ENCODE measurements at regions not wholly inside any gene's neighbourhood (a gene's known extent, or its start where the extent isn't known, plus 50 kb on each side); places are given as distances from the start of the nearest gene placed in this dataset.

DNA sequence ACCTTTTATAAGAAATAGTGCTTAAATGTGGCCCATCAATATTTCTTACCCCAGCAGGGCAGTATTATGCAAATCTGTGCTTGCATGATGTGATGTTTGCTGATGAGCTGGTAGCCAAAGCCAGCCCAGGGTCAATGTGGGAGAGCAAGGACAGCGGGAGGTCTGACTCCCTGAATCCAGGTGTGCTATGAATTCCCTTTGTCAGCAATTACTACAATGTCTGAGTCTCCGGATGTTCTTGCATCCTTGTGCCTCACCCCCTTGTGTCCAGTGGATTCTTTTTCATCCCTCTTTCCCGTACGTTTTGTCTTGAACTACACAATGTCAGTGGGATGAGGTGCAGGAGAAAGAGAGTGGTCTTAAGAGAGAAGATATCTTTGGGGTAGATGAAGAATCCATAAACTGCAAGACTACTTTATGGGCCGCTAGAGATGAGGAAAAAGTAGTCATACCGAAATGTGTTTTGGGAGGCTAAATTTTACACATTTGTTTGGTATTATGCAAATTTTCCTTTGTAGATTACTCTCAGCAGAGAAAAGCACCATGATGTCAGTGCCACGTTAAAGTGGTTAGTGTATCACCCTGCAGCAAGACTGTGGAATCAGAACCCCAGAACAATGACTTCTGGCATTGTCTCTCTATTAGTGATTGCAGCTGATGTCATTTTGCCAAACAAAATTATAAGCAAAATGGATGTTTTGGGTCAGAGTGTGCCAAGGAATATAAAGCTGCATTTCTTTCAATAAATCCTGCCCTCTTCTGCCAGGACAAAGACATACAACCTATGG lies 53.5 kb upstream of the TSHZ3 start:
- DNase-seq: no peak

GRCh38 chr19:31406106-31406505 lies 56.9 kb upstream of the TSHZ3 start:
- no peak for DNase-seq

DNA sequence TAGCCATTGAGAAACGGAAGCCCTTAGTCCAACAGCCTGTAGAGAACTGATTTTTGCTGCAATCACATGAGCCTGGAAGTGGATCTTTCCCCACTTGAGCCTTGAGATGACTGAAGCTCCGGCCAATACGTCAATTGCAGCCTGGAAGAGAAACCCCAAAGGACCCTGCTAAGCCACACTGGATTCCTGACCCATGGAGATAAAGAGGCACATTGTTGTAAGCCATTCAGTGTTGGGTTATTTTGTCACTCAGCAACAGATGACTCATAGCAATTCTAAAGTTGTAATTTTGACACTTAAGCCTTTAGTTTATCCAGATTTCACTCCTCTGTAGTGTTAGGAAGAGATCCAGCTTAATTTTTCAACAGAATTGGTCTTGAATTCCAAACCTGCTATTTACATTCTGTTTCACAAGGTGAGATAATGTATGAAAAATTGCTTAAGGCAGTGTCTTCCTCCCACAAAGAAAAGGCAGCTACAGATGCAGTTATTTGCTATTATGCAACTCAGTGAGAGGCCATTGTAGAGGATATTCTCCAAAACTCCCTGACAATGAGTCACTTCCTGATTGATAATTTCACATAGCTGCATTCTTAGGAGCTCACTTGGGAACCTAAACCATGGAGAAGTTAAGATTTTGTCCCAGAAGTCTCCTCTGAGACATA lies 59.4 kb upstream of the TSHZ3 start:
- DNase-seq: no peak

GRCh38 chr19:31413353-31413752 lies 64.1 kb upstream of the TSHZ3 start:
- DNase-seq: no peak

DNA sequence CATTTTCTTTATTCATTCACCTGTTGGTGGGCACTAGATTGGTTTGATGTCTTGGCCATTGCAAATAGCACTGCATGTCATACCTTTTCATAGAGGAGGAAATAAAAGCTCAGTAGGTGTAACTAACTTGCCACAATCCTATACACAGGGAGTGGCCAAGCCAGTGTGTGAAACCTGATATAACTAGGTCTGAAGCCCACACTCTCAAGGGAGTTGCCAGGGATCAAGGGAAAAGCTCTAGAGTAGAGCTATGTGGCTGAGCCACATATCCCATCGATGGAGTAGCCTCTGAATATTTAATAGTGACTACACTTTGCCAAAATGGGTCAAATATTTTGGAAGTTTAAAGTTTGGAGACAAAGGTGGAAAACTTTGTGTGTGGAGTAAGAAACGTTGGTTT lies 66.1 kb upstream of the TSHZ3 start:
- DNase-seq: no peak

- no peak for DNase-seq
Measured at GRCh38 chr19:31416548-31416947, 67.3 kb upstream of the TSHZ3 start.

- DNase-seq: no peak
Measured at GRCh38 chr19:31418055-31418454, 68.8 kb upstream of the TSHZ3 start.

- DNase-seq: no peak
Measured at GRCh38 chr19:31418692-31419430, 69.6 kb upstream of the TSHZ3 start.

DNA sequence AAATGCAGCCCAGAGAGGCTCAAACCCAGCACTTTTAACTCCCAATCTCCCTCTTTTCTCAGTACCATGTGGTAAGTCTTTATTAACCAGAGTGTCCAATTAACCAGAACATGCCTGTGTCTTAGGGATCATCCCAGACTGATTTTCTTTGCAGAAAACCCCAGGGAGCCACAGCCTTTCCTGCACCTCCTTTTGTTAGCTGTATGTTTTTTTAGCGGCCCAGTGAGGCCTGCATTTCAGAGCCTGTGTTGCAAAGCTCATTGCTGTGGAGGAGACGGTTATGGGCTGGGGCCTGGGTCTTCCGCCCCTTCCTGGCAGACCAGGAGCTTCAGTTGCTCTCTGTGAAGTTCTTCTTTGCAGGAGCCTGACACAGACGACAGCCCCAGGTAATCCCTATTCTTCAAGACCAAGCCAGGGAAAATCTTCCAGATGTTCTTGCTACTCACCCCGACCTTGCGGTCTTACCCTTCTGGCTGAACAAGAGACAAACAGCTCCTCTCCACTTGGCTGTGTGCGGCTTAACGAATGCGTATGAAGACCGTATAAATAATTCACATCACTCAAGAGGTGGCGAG lies 70.7 kb upstream of the TSHZ3 start:
- DNase-seq: no peak

- DNase-seq: no peak
Measured at GRCh38 chr19:31421082-31421481, 71.8 kb upstream of the TSHZ3 start.

DNA sequence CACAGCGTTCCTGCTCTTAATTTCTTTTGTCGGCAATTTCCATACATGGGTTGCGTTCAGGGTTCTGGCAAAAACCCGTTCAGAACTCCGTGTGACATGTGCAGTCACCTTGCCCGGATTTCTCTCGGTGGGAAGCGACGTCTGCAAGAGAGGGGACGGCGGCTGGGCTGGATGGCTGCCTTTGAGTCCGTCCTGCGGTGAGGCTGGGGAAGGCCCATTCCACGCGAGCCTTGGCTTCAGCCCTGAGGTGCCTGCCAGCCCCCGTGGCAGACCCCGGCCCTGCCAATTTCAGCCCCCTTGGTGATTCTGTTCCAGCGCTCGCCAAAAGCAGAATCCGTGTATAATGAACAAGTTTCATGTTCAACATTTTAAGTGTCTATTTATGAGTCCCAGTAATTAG lies 72.6 kb upstream of the TSHZ3 start:
- DNase-seq: no peak

- DNase-seq: no peak
Measured at GRCh38 chr19:31423896-31424295, 74.7 kb upstream of the TSHZ3 start.

GRCh38 chr19:31424861-31425620 lies 75.8 kb upstream of the TSHZ3 start:
- DNase-seq: no peak

DNA sequence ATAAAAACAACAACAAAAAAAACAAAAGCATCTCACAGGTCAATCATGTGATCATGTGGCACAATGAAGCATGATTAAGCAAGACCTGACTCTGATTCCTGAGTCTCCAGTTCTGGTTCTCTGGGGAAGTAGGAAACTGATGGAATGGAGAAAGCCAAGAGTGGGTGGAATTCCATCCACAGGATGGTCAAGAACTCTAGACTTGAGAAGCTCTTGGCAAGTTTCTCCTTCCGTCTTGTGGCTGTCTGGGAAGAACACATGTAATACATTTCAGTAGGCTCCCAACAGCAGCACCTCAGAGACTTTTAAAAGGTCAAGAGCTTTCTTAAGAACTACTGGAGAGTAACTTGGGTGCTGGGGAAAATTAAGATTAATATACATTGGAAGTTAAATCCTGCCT lies 78.6 kb upstream of the TSHZ3 start:
- no peak for DNase-seq

DNA sequence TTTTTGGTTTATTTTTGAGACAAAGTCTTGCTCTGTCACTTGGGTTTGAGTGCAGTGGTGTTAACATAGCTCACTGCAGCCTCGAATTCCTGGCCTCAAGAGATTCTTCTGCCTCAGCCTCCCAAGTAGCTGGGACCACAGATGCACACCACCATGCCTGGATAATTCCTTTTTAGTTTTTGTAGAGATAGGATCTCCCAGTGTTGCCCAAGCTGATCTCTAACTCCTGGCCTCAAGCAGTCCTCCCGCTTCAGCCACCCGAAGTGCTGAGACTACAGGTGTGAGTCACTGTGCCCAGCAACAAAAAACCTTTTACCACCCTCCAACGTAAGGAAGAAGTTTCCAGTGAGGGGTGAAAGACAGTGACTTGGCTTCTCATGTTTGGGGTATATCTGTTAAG lies 81.1 kb upstream of the TSHZ3 start:
- no peak for DNase-seq

DNA sequence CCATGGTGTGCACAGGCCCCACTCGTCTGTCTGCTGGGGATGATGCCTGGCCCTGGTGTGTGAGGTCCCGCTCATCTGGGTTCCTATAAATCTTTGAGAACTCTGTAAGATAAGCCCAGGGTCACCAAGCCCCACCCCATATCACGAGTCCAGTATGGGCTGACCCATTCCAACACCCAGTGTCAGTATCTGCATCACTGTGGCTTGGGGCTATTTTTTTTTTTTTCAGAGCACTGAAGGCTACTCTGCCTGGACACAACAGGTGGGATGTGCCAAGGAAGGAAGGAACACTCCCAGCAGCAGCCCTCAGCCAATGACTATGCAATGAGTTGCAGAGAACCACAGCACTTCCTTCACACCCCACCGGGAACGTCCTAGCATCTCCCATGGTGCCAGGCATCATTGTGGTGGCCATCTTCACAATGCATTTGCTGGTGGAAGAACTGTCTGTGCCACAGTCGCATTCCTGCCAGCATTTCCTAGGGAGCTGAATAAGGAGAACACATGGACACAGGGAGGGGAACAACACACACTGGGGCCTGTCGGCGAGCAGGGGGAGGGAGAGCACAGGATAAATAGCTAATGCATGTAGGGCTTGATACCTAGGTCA lies 83.1 kb upstream of the TSHZ3 start:
- DNase-seq: no peak

GRCh38 chr19:31436121-31436776 lies 87.0 kb upstream of the TSHZ3 start:
- DNase-seq: no peak

DNA sequence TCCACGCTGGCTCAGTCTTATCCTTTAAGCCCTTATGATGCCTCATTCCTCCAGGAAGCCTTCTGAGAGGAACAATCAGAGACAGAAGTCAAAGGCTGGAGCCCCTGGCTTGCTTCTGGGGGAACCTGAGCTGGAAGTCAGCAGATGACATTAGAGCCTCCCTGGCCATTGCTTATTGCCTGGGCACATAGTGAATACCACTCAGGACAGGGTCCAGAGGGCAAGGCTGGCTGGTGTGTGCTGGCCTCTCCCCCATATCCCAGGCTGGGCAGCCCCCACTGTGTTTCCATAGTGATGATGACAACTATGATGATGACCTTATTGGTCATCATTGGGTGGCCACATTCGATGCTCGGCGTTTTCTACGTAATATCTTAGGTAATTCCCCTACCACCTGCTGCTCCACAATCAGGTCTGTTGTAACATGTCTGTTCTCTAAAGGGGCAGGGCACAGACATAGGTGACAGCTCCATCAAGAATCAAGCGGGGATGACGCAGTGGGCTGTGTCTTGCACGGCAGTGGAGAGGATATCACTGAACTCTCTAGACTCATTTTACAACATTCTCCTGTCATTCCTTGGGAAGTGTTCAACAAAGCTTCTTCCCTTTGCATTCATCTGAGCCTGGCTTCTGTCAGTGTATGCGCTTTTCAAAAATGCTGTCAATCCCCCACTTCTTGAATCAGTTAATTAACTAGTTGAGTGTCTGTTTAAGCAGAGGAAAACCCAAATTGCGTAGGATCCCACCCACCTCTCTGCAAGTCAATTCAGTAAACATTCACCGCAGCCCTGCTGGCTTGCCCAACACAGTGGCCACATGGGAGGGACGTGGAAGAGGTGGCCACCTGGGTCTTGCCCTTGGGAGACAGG lies 89.4 kb upstream of the TSHZ3 start:
- DNase-seq: no peak

GRCh38 chr19:31439270-31439573 lies 90.0 kb upstream of the TSHZ3 start:
- no peak for DNase-seq

- DNase-seq: no peak
Measured at GRCh38 chr19:31444931-31445330, 95.7 kb upstream of the TSHZ3 start.

- DNase-seq: no peak
Measured at GRCh38 chr19:31445406-31445805, 96.2 kb upstream of the TSHZ3 start.
